ENCODE measurements at regions not wholly inside any gene's neighbourhood (a gene's known extent, or its start where the extent isn't known, plus 50 kb on each side); places are given as distances from the start of the nearest gene placed in this dataset.

- no peak for TF ChIP-seq CTCF (IDR thresholded peaks at IDR 0.05)
- no peak for TF ChIP-seq POLR2A (IDR thresholded peaks at IDR 0.05)
- no peak overlapping the region for H3K4me3 ChIP-seq (ENCODE audit: low read depth, poor library complexity, severe bottlenecking)
- WGBS, 2 donors = 0% methylated on average over 1 of the region's 1 CpG
- intact Hi-C loops (cut with DNase I; ENCODE audit: low total_unique reads) = no loop called here
- no peak for DNase-seq (ENCODE audit: low spot score in 2 of 2)
These were observed 165.8 kb upstream of the PROX1 start for GRCh38 chr1:213821943-213822334.

DNA sequence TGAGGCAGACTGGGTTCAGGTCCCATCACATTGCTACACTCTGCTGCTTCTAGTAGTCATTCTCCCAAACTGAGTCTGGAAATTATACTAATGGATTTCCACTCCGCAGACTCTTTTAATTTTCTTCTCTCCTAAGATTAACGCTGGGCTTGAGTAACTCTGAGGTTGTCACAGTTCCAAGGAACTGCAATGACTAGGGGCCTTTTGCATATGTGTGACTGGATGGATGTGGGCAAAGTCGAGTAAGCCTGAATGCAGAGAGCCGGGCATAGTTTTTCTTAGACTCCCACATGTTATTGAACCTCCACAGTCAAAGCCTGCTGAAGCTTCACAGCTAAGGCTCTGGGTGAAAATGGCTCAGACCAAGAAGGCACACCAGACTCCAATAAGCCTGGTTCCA is 160.9 kb upstream of the PROX1 start:
- intact Hi-C loops (cut with DNase I; ENCODE audit: low total_unique reads) = no loop called here
- H3K4me3 ChIP-seq (ENCODE audit: low read depth, poor library complexity, severe bottlenecking) = no peak overlapping the region
- WGBS, 2 donors = 66 to 75% methylated on average over 4 of the region's 4 CpGs
- TF ChIP-seq CTCF (IDR thresholded peaks at IDR 0.05) (no peak), POLR2A (IDR thresholded peaks at IDR 0.05) (no peak)
- DNase-seq (ENCODE audit: low spot score in 2 of 2) = no peak

DNA sequence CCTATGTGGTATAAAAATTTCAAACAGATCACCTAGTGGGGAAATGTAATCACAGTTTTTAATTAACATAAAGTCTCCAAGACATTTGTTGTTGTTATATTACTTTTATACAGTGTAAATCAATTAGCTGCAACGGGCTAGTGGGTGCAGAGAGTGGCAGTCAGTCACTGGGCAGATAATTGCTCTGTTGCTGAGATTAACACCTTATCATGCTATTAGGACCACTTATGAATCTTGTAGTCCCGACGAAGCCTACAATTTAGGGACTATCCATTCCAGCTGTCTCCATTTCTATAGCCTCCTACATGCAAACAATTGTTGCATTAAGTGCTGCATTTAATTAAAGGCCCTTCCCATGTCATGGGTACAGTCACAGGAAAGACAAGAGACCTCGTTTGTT is 158.9 kb upstream of the PROX1 start:
- H3K4me3 ChIP-seq (ENCODE audit: low read depth, poor library complexity, severe bottlenecking) = no peak overlapping the region
- no peak for TF ChIP-seq POLR2A (IDR thresholded peaks at IDR 0.05)
- WGBS, 2 donors = 70 to 71% methylated on average over 4 of the region's 4 CpGs
- intact Hi-C loops (cut with DNase I; ENCODE audit: low total_unique reads) = no loop called here
- no peak for DNase-seq (ENCODE audit: low spot score in 2 of 2)

DNA sequence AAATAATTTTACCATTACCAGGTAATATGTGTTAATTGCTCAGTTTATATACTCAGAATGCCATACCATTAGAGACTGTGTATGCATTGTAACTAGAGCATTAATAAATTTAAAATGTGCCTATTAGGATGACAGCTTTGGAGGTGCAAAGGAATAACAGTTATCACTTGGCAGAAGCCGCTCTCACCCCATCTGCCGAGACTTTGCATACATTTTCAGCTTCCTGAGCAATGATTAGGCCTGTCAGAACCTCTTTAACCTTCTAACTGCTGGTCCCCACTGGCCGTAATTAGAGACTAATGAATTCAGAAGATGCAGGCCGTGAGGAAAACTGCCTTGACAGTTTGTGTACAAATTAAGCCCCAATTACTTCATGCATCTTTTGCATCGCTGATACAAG is 158.0 kb upstream of the PROX1 start:
- no peak overlapping the region for H3K4me3 ChIP-seq (ENCODE audit: low read depth, poor library complexity, severe bottlenecking)
- 69 to 71% methylated on average over 5 of the region's 5 CpGs for WGBS, 2 donors
- TF ChIP-seq POLR2A (IDR thresholded peaks at IDR 0.05) = no peak
- no peak for TF ChIP-seq CTCF (IDR thresholded peaks at IDR 0.05)
- intact Hi-C loops (cut with DNase I; ENCODE audit: low total_unique reads) = no loop called here
- DNase-seq (ENCODE audit: low spot score in 2 of 2) = no peak

- H3K4me3 ChIP-seq (ENCODE audit: low read depth, poor library complexity, severe bottlenecking) = no peak overlapping the region
- WGBS, 2 donors = 77 to 84% methylated on average over 6 of the region's 6 CpGs
- DNase-seq (ENCODE audit: low spot score in 2 of 2) = no peak
- intact Hi-C loops (cut with DNase I; ENCODE audit: low total_unique reads) = no loop called here
- no peak for TF ChIP-seq CTCF (IDR thresholded peaks at IDR 0.05)
- TF ChIP-seq POLR2A (IDR thresholded peaks at IDR 0.05) = no peak
These were observed 157.4 kb upstream of the PROX1 start for GRCh38 chr1:213830371-213830770.

DNA sequence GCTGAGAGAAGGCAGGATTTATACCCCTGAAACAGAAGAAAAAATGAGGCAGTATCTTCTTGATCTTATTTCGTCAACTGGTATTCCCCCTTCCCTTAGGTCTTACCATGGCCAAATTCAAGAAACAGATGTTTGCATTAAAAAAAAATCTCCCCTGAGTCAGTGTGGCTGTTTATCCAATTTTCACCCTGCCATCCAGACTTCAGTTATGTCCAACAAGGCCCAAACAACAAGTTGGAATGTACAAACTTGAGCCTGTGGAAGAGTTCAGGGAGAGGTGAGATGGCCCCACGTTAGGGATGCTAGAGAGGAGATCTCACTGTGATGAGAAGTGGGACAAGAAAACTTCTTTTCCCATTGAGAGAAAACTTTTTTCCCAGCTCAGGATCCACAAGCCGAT is 147.2 kb upstream of the PROX1 start:
- TF ChIP-seq CTCF (IDR thresholded peaks at IDR 0.05) (no peak), POLR2A (IDR thresholded peaks at IDR 0.05) (no peak)
- H3K4me3 ChIP-seq (ENCODE audit: low read depth, poor library complexity, severe bottlenecking) = no peak overlapping the region
- WGBS, 2 donors = 65 to 69% methylated on average over 3 of the region's 3 CpGs
- intact Hi-C loops (cut with DNase I; ENCODE audit: low total_unique reads) = no loop called here
- no peak for DNase-seq (ENCODE audit: low spot score in 2 of 2)

All from lower leg skin (tissue), 4 donors.